Kidney tubule cell (primary cell): ENCODE measurements at regions not wholly inside any gene's neighbourhood (a gene's known extent, or its start where the extent isn't known, plus 50 kb on each side); places are given as distances from the start of the nearest gene placed in this dataset.
A peak's percentile ranks its signal among the peaks of the same experiment; 100 is the strongest.
"Not testable (repeated sequence)": the region's sequence is repeated elsewhere in the genome, so short reads cannot be mapped to it uniquely, and the experiment has no call there.

ENCODE experiments used
- DNase-seq: peaks from one replicate; pipeline ENCODE4 v3.0.0-alpha.2; 2018; ENCODE audit warnings: low spot score

DNA sequence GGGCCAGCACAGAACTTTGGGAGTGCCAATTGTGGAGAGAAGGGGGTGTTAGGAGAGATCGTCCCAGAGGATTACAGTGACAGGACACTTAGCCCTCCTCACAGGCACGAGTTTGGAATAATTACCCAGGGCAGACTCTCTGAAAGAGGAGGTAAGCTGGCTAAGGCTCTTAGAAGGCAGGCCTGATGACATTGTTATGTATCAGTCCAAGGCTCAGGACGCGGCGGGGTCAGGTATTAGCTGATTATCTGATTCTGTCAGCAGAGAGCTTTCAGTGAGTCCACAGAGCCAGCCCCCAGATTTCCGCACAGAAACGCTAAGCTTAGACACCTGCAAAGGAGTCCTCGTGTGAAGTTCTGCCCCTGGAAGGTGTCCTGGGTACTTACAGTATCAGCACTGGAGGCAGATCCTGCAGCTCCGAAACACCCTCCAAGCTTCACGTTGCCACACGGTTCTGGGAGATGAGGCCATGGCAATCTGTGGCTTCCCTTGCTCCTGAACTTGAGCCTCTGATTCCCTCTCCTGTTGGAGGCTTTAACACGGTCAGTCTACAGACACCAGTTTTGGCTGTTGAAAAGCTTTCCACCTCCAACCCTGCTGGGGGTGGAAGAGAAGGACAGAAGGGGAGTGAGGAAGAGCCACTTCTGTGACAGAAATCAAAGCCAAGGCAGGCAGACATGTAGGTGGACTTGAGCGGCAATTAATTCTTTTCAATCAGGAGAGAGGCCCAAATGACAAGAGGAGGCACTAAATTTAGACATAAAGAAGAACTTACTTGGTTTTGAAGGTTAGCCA, 123.6 kb upstream of the CADM1 start:
- no peak for DNase-seq

- DNase-seq = no peak
These were observed 122.9 kb upstream of the CADM1 start for GRCh38 chr11:115627071-115627470.

GRCh38 chr11:115626414-115626813, 122.2 kb upstream of the CADM1 start:
- peak; percentile 64 for DNase-seq

DNA sequence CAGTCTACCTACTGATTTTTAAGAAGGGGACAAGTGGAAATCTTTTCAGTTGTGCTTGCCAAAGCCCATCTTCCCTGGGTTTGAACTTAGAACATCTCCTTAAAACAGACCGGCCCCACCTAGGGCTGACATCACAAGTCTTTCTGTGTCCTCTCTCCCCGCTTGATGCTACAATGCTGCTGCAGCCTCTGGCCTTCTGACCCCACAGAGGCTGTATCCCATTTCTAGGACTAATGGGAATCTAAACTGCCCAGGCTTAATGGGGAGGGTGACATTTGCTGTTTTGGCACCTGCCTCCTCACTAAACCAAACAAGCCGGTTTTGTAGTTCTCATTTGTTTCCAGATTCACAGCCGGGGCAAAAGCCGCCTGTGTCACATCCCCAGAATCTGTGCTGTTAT, 121.3 kb upstream of the CADM1 start:
- no peak for DNase-seq

- no peak for DNase-seq
These were observed 119.8 kb upstream of the CADM1 start for GRCh38 chr11:115624065-115624464.

DNA sequence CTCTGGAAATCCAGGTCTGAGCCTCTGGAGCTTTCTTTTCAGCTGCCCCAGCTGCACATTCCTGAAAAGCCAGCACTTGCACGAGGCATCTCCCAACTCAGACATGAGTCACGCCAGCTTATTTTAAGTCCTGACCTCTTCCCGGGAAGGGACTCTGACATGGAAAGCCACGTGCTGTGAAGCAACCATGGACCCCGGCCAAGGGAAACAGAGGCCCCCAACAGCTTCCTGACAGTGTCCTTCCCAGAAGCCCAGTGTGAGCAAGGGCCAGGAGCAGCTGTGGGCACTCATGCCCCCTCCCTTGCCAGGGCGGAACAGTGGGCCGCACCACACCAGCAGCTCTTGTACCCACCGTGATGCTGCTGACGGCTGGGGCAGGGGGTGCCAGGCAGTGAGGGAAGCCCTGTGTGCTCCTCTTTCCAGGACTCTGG, 118.8 kb upstream of the CADM1 start:
- peak; percentile 95 for DNase-seq

DNA sequence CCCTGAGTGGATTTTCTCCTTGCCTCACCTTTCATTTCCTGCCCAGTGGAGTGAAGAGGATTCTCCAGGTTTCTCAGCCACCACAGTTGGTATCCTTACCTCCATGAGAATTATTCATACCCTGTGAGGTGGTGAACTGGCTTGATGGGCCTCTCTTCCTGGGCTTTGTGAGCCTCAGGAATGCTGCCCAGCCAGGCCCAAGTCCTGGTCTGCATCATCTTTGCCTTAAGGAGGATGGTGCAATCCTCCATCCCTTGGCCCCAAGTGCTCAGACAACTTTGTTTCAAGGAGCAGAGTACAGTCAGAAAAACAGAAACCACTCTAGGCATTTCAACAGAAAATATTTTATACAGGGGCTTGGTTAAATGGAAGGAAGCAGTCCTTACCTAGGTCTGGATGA, 114.2 kb upstream of the CADM1 start:
- peak; percentile 86 for DNase-seq

DNA sequence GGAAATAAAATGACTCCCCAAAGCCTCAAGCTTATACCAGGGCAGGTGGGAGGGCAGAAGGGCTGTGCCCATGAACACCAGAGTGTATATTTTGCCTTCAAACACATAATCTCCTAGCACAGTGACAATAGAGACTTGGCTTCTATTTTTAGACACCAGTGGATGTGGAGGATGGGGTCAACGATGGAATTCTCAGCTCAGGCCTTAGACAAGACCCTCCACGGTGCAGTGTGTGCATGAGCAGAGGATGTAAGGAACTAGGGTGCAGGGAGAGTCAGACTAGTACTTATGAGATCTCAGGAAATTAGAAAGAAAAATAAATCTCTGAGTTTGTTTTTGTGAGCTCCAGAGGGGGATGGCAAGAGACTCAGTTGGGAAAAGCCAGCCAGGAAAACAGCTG, 113.6 kb upstream of the CADM1 start:
- DNase-seq = no peak

- DNase-seq = peak; percentile 96
These were observed 112.8 kb upstream of the CADM1 start for GRCh38 chr11:115616971-115617370.

GRCh38 chr11:115613986-115614632, 109.9 kb upstream of the CADM1 start:
- peak; percentile 91 for DNase-seq

GRCh38 chr11:115613004-115613403, 108.8 kb upstream of the CADM1 start:
- no peak for DNase-seq

DNA sequence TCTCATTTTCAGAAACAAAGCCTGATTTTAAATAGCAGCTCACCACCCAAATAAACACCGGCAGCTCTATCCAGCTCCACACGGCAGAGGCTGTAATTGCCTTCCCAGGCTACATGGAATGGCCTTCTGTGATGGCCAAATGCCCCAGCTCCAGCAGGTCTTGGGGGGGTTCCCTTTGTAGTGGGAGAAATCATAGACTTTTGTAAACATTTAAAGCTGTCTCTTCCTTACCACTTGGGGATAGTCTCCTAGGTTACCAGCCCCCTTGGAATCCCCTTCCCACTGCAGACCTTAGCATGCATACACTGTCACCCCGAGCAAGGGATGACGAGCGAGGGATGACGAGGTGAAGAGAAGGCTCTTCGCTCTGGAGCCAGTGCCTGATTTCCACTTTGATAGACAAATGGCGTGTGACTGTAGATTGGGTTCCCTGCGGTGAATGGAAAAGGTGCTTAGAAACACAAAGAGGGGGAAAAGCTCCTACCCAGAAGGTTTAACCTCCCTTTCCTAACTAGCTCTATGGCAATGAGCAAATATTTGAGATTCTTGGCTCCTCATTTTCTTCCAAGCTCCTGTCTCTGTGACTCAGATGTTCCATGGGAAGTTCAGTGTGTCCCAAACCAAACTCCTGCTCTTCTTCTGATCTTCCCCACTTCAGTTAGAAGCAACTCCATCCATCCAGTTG, 108.0 kb upstream of the CADM1 start:
- DNase-seq = peak; percentile 27

GRCh38 chr11:115611343-115611742, 107.1 kb upstream of the CADM1 start:
- no peak for DNase-seq

GRCh38 chr11:115610908-115611307, 106.7 kb upstream of the CADM1 start:
- no peak for DNase-seq

- DNase-seq = not testable (repeated sequence)
These were observed 106.0 kb upstream of the CADM1 start for GRCh38 chr11:115610234-115610633.

- no peak for DNase-seq
These were observed 104.8 kb upstream of the CADM1 start for GRCh38 chr11:115608976-115609375.

- DNase-seq = no peak
These were observed 103.5 kb upstream of the CADM1 start for GRCh38 chr11:115607621-115608221.

DNA sequence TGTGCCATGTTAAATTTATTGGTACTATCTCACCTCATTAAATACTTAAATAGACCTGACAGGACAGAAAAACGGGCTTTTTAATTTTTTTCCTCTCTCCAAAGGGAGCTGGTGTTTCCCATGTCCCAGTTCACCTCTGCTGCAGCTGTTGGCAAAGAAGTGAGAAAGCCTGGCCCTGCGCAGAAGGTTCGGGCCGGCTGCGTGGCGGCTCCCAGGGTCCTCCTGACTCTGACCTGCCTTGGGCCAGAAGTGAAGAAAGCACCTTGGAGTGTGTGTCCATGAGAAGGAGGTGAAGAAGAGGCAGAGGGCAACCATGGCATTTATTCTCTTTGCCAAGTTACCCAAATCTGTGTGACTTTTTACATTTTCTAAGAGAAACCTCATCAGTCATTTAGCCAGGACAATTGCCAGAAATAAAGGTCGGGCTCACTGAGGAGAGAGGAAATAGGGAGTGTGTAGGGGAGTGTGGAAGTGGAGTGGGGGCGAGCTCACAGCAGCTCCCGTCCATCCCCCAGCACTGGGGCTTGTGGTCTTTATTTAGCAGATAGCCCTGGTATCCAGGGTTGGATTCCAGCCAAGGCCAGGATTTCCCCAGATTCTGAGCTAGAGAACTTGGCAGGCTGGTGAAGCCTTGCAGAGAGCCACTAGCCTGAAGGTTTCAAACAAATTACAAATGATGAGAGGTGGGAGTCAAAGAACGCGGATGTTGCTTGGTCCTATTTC, 102.4 kb upstream of the CADM1 start:
- peak; percentile 56 for DNase-seq

- peak; percentile 22 for DNase-seq
These were observed 101.8 kb upstream of the CADM1 start for GRCh38 chr11:115605871-115606497.

DNA sequence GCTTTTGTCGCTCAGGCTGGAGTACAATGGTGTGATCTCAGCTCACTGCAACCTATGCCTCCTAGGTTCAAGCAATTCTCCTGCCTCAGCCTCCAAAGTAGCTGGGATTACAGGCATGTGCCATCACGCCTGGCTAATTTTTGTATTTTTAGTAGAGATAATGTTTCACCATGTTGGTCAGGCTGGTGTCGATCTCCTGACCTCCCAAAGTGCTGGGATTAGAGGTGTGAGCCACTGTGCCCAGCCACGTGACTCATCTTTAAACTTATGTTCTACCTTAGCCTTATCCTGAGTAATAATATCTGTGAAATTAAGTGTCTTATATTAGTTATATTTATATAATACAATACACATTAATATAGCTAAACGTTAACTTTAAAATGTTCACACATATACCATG, 101.2 kb upstream of the CADM1 start:
- peak; percentile 47 for DNase-seq

- no peak for DNase-seq
These were observed 94.9 kb upstream of the CADM1 start for GRCh38 chr11:115599125-115599524.
